ENCODE measurements at regions not wholly inside any gene's neighbourhood (a gene's known extent, or its start where the extent isn't known, plus 50 kb on each side); places are given as distances from the start of the nearest gene placed in this dataset.

GRCh38 chr10:108388706-108389105 lies 1224.2 kb upstream of the SORCS1 start:
- TF ChIP-seq CTCF (IDR thresholded peaks at IDR 0.05) = no peak
- H3K9me3 ChIP-seq = no peaks in the 10 kb centered on the region
- H3K27ac ChIP-seq = no peak overlapping the region
- no peak for DNase-seq
- no peak overlapping the region for H3K9ac ChIP-seq (ENCODE audit: low read depth in 2 of 2, low read length in 2 of 2)
- H3K36me3 ChIP-seq = no peaks in the 10 kb centered on the region
- no peak overlapping the region for H3K4me3 ChIP-seq
- intact Hi-C loops (cut with DNase I) = no loop called here
- no peaks in the 10 kb centered on the region for H3K4me1 ChIP-seq
- H3K27me3 ChIP-seq = no peaks in the 10 kb centered on the region

- DNase-seq = no peak
Measured at GRCh38 chr10:108385963-108386362, 1221.5 kb upstream of the SORCS1 start.

GRCh38 chr10:108384378-108384777 lies 1219.9 kb upstream of the SORCS1 start:
- H3K36me3 ChIP-seq = no peaks in the 10 kb centered on the region
- no peaks in the 10 kb centered on the region for H3K27me3 ChIP-seq
- H3K4me3 ChIP-seq = no peak overlapping the region
- no peak for TF ChIP-seq CTCF (IDR thresholded peaks at IDR 0.05)
- no peaks in the 10 kb centered on the region for H3K4me1 ChIP-seq
- intact Hi-C loops (cut with DNase I) = no loop called here
- no peaks in the 10 kb centered on the region for H3K9me3 ChIP-seq
- H3K27ac ChIP-seq = no peak overlapping the region
- DNase-seq = no peak
- no peak overlapping the region for H3K9ac ChIP-seq (ENCODE audit: low read depth in 2 of 2, low read length in 2 of 2)

More at GRCh38 chr10:108385963-108386362, 1221.5 kb upstream of the SORCS1 start:
- TF ChIP-seq CTCF (IDR thresholded peaks at IDR 0.05) = no peak
- Histone ChIP-seq H3K27me3 (no peaks in the 10 kb centered on the region), H3K4me1 (no peaks in the 10 kb centered on the region), H3K9ac (ENCODE audit: low read depth in 2 of 2, low read length in 2 of 2) (no peak overlapping the region), H3K4me3 (no peak overlapping the region), H3K27ac (no peak overlapping the region), H3K36me3 (no peaks in the 10 kb centered on the region), H3K9me3 (no peaks in the 10 kb centered on the region)
- intact Hi-C loops (cut with DNase I) = no loop called here

- Histone ChIP-seq H3K27me3 (no peaks in the 10 kb centered on the region), H3K27ac (no peak overlapping the region), H3K9me3 (no peaks in the 10 kb centered on the region), H3K36me3 (no peaks in the 10 kb centered on the region), H3K4me3 (no peak overlapping the region), H3K9ac (ENCODE audit: low read depth in 2 of 2, low read length in 2 of 2) (no peak overlapping the region), H3K4me1 (no peaks in the 10 kb centered on the region)
- TF ChIP-seq CTCF (IDR thresholded peaks at IDR 0.05) = no peak
- intact Hi-C loops (cut with DNase I) = no loop called here
- DNase-seq = no peak
Measured at GRCh38 chr10:108378779-108379178, 1214.3 kb upstream of the SORCS1 start.

- no peak for TF ChIP-seq CTCF (IDR thresholded peaks at IDR 0.05)
- intact Hi-C loops (cut with DNase I) = no loop called here
- DNase-seq = no peak
- H3K4me1 ChIP-seq = no peaks in the 10 kb centered on the region
- H3K27me3 ChIP-seq = no peaks in the 10 kb centered on the region
- no peaks in the 10 kb centered on the region for H3K36me3 ChIP-seq
- H3K9me3 ChIP-seq = no peaks in the 10 kb centered on the region
- no peak overlapping the region for H3K27ac ChIP-seq
- no peak overlapping the region for H3K9ac ChIP-seq (ENCODE audit: low read depth in 2 of 2, low read length in 2 of 2)
- no peak overlapping the region for H3K4me3 ChIP-seq
Measured at GRCh38 chr10:108375691-108376090, 1211.2 kb upstream of the SORCS1 start.

- no peaks in the 10 kb centered on the region for H3K9me3 ChIP-seq
- intact Hi-C loops (cut with DNase I) = no loop called here
- no peaks in the 10 kb centered on the region for H3K27me3 ChIP-seq
- H3K4me1 ChIP-seq = no peaks in the 10 kb centered on the region
- no peaks in the 10 kb centered on the region for H3K36me3 ChIP-seq
- no peak for DNase-seq
- no peak overlapping the region for H3K27ac ChIP-seq
- no peak overlapping the region for H3K9ac ChIP-seq (ENCODE audit: low read depth in 2 of 2, low read length in 2 of 2)
- TF ChIP-seq CTCF (IDR thresholded peaks at IDR 0.05) = no peak
- no peak overlapping the region for H3K4me3 ChIP-seq
Measured at GRCh38 chr10:108374991-108375390, 1210.5 kb upstream of the SORCS1 start.

Measured in colonic mucosa (tissue), 4 donors.